K562 (cell line): ENCODE measurements at regions not wholly inside any gene's neighbourhood (a gene's known extent, or its start where the extent isn't known, plus 50 kb on each side); places are given as distances from the start of the nearest gene placed in this dataset.

Experiments
- ATAC-seq: fragments of 200-7000 bp; cut with Tn5 transposase; 3 replicates; pipeline ENCODE4 v1.9.1; 2020; ENCODE audit warnings: moderate library complexity
- BruUV-seq: library from RNA; stranded (reverse); fragments of 400-500 nt; replicated peaks from 2 replicates; lab custom pipeline; 2021; lab: Mats Ljungman, UMichigan
- CTCF ChIA-PET: fragments of 300-600 bp; formaldehyde crosslinking; extraction: SDS; loops from one replicate; lab custom pipeline; 2021; ENCODE audit warnings: low intra/inter-chr PET ratio; lab: Yijun Ruan, JAX
- POLR2A ChIA-PET: fragments of 300-600, 350-650 bp; sonication (Branson Sonifier 250); formaldehyde crosslinking; extraction: SDS; loops from one replicate; lab custom pipeline; 2021; ENCODE audit warnings: antibody characterized with exemption, inconsistent platforms; lab: Yijun Ruan, JAX
- DNase-seq, 4 experiments: peaks; one replicate each; pipeline versions ENCODE4 v3.0.0 to v3.0.0-alpha.2; 2011 to 2018; ENCODE audit warnings: low spot score in 3 of 4, mixed read lengths in 3 of 4; ENCODE audit errors: extremely low read depth in 1 of 4
- FAIRE-seq: peaks from 2 replicates; lab custom pipeline; 2011; peaks lifted over from hg19 to GRCh38; lab: Jason Lieb, UNC
- H2AFZ ChIP-seq: 2 replicates; pipeline ENCODE4 v1.6.0; 2011; ENCODE audit warnings: low read depth, low read length, control low read depth, inconsistent platforms
- H3K27ac ChIP-seq: fragments of 200-600 bp; 3 replicates; pipeline ENCODE4 v1.8.0; 2011; ENCODE audit warnings: low read depth, mild to moderate bottlenecking, control low read depth, inconsistent platforms, low read length, moderate library complexity, mixed read lengths; ENCODE audit errors: extremely low read depth
- H3K27me3 ChIP-seq, 2 experiments: fragments of 300-600 bp in 1 of 2; 2 replicates in 1 of 2; 3 replicates in 1 of 2; pipeline versions ENCODE4 v1.6.0 to v1.8.0; 2011; ENCODE audit warnings: inconsistent platforms in 2 of 2, low read length in 2 of 2, mild to moderate bottlenecking in 1 of 2, mixed read lengths in 1 of 2, moderate library complexity in 1 of 2; ENCODE audit not compliant: control insufficient read depth in 2 of 2, insufficient read depth in 2 of 2
- H3K36me3 ChIP-seq: fragments of 300-600 bp; 3 replicates; pipeline ENCODE4 v1.8.0; 2011; ENCODE audit warnings: mild to moderate bottlenecking, low read length, inconsistent platforms; ENCODE audit not compliant: control insufficient read depth, insufficient read depth
- H3K4me1 ChIP-seq, 2 experiments: fragments of 200-600 bp in 1 of 2; replicated peaks in 1 of 2; 2 replicates in 1 of 2; 3 replicates in 1 of 2; pipeline versions ENCODE4 v1.5.1 to v1.8.0; 2011; ENCODE audit warnings: inconsistent platforms in 2 of 2, low read length in 2 of 2, mild to moderate bottlenecking in 1 of 2, mixed read lengths in 1 of 2, moderate library complexity in 1 of 2; ENCODE audit not compliant: control insufficient read depth in 2 of 2, insufficient read depth in 2 of 2
- H3K4me2 ChIP-seq: 2 replicates; pipeline ENCODE4 v1.6.1; 2011; ENCODE audit warnings: low read length, control low read depth, inconsistent platforms, mixed read lengths; ENCODE audit not compliant: insufficient read depth
- H3K4me3 ChIP-seq: fragments of 200-600 bp; sonication (generic), shearing (Covaris generic); 2 replicates; pipeline ENCODE4 v1.5.1; 2016; ENCODE audit warnings: control low read depth, inconsistent platforms
- H3K79me2 ChIP-seq: fragments of 200-600 bp; 3 replicates; pipeline ENCODE4 v1.8.0; 2011; ENCODE audit warnings: low read length, inconsistent platforms; ENCODE audit not compliant: control insufficient read depth, insufficient read depth
- H3K9ac ChIP-seq, 2 experiments: 2 replicates each; pipeline versions ENCODE4 v1.6.0 to v1.6.1; 2011; ENCODE audit warnings: low read depth in 2 of 2, low read length in 2 of 2, control low read depth in 1 of 2, inconsistent platforms in 1 of 2, mild to moderate bottlenecking in 1 of 2, mixed read lengths in 1 of 2; ENCODE audit not compliant: insufficient read depth in 1 of 2
- H3K9me1 ChIP-seq: one replicate; pipeline ENCODE4 v1.6.0; 2011; ENCODE audit warnings: inconsistent platforms, mild to moderate bottlenecking, low read length, moderate library complexity; ENCODE audit not compliant: control insufficient read depth, insufficient read depth
- H3K9me3 ChIP-seq: replicated peaks from 2 replicates; pipeline ENCODE4 v1.5.1; 2011; ENCODE audit warnings: low read depth, low read length, inconsistent platforms; ENCODE audit not compliant: control insufficient read depth, insufficient read depth
- H4K20me1 ChIP-seq: replicated peaks from 2 replicates; pipeline ENCODE4 v1.6.1; 2011; ENCODE audit warnings: low read length, inconsistent platforms, mixed read lengths; ENCODE audit not compliant: control insufficient read depth, insufficient read depth
- ARHGAP35 ChIP-seq: fragments of 450-650 bp; IDR thresholded peaks from 2 replicates; pipeline ENCODE4 v1.6.1; 2018; ENCODE audit not compliant: partially characterized antibody
- E2F4 ChIP-seq: sonication (generic); formaldehyde crosslinking; IDR thresholded peaks from 2 replicates; pipeline ENCODE4 v1.8.0; 2022; ENCODE audit warnings: mild to moderate bottlenecking, low read depth, missing genetic modification reagents
- ELF2 ChIP-seq: fragments of 250-450 bp; sonication (Bioruptor Pico); IDR thresholded peaks from 2 replicates; pipeline ENCODE4 v1.5.0; 2021; ENCODE audit warnings: mild to moderate bottlenecking
- GTF2B ChIP-seq: IDR thresholded peaks from 2 replicates; pipeline ENCODE4 v1.6.1; 2011; ENCODE audit not compliant: insufficient read length; ENCODE audit errors: extremely low read depth
- IRF9 ChIP-seq: fragments of 450-650 bp; IDR thresholded peaks from 2 replicates; pipeline ENCODE4 v1.6.1; 2016; ENCODE audit warnings: missing biosample characterization, missing genetic modification characterization
- MCM7 ChIP-seq, 2 experiments: fragments of 450-650 bp; IDR thresholded peaks; 2 replicates each; pipeline ENCODE4 v1.6.1; 2016 to 2018
- MYC ChIP-seq, 2 experiments: fragments of 250-450 bp in 1 of 2; sonication (Bioruptor Pico) in 1 of 2; IDR thresholded peaks; 2 replicates each; pipeline versions ENCODE4 v1.5.1 to v1.6.1; 2012 to 2021; ENCODE audit warnings: low read depth in 2 of 2, borderline replicate concordance in 1 of 2, improper control_type of control experiment in 1 of 2, low read length in 1 of 2, mild to moderate bottlenecking in 1 of 2, moderate library complexity in 1 of 2
- POLR2B ChIP-seq: fragments of 450-650 bp; IDR thresholded peaks from 2 replicates; pipeline ENCODE4 v1.6.1; 2018; ENCODE audit warnings: low read depth; ENCODE audit not compliant: partially characterized antibody
- PTTG1 ChIP-seq: fragments of 450-650 bp; IDR thresholded peaks from 2 replicates; pipeline ENCODE4 v1.6.1; 2016; ENCODE audit warnings: low read depth, mild to moderate bottlenecking, missing genetic modification characterization, missing compliant biosample characterization
- XRCC3 ChIP-seq: fragments of 450-650 bp; IDR thresholded peaks from 2 replicates; pipeline ENCODE4 v1.6.1; 2017; ENCODE audit warnings: mild to moderate bottlenecking, moderate library complexity
- XRCC5 ChIP-seq: fragments of 200-400 bp; formaldehyde crosslinking; IDR thresholded peaks from 2 replicates; pipeline ENCODE4 v1.6.1; 2017; ENCODE audit warnings: low read depth, mild to moderate bottlenecking, low read length
- ZNF766 ChIP-seq: fragments of 200-800 bp; sonication (Bioruptor generic); conservative IDR thresholded peaks from 2 replicates; pipeline ENCODE4 v1.6.1; 2016; ENCODE audit warnings: missing genetic modification characterization, missing compliant biosample characterization
- WGBS: fragments of 100-300 bp; shearing (Covaris generic); methylation state at CpG from one replicate; pipeline ENCODE4 v1.1.6; 2016; ENCODE audit warnings: low coverage, mixed read lengths; ENCODE audit not compliant: insufficient coverage; ENCODE audit errors: missing lambda C conversion rate; 5-methylcytosine and 5-hydroxymethylcytosine counted together
- in situ Hi-C: fragments of 300-500 bp; cut with MboI; formaldehyde crosslinking; loops from 4 replicates; pipeline ENCODE4 v1.15.0; 2018; ENCODE audit warnings: inconsistent platforms, mixed read lengths
- intact Hi-C: fragments of 100-400 bp; cut with micrococcal nuclease; formaldehyde crosslinking; loops from 2 replicates; pipeline ENCODE4 v1.14.2; 2022

GRCh38 chr13:77988355-77988754 is 69.7 kb upstream of the EDNRB start:
- Histone ChIP-seq H3K79me2 (no peaks in the 10 kb centered on the region), H3K9ac (no peak overlapping the region), H3K4me3 (no peak overlapping the region), H3K27me3 (no peaks in the 10 kb centered on the region), H2AFZ (no peak overlapping the region), H4K20me1 (no peaks in the 10 kb centered on the region), H3K9me3 (no peaks in the 10 kb centered on the region), H3K36me3 (no peaks in the 10 kb centered on the region), H3K4me1 (no peaks in the 10 kb centered on the region), H3K9me1 (no peaks in the 10 kb centered on the region), H3K27ac (no peak overlapping the region), H3K4me2 (no peak overlapping the region)
- in situ Hi-C loops: no loop called here
- WGBS: 0% methylated on average over 2 of the region's 2 CpGs
- FAIRE-seq (no peak), ATAC-seq (no peak), DNase-seq (no peak)
- ChIA-PET POLR2A (no interaction called here), CTCF (no interaction called here)
- intact Hi-C loops: no loop called here
- TF ChIP-seq ARHGAP35 (no peak), MCM7 (IDR thresholded peaks at IDR 0.05) (no peak), IRF9 (tag) (no peak), MYC (IDR thresholded peaks at IDR 0.05; ENCODE audit: low read depth, low read length) (no peak), MYC (CRISPR knock-in tag; IDR thresholded peaks at IDR 0.05; ENCODE audit: borderline replicate concordance, low read depth) (no peak), ELF2 (CRISPR knock-in tag) (no peak), E2F4 (CRISPR knock-in tag) (no peak), XRCC5 (no peak), GTF2B (no peak), ZNF766 (CRISPR knock-in tag) (no peak), PTTG1 (no peak), XRCC3 (no peak), POLR2B (no peak)
- no TSS peak for BruUV-seq
